ENCODE measurements at regions not wholly inside any gene's neighbourhood (a gene's known extent, or its start where the extent isn't known, plus 50 kb on each side); places are given as distances from the start of the nearest gene placed in this dataset.

DNA sequence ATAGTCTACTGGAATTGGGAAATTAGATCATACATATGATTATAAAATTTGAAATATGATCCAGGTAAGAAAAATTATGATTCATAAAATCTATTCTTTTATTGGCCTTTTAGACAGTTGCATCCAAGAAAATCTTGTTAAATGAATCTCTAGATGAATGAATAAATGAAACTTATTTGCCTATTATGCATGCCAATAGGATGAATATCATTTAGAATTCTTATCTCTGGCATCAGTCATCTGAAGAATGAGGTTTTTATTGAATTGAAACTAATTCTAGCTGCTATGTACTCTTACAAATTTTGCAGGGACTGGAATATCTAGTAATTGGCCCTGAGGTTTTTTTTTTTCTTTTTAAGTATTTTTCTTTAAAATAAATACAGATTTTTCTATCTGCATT lies 475.5 kb downstream of the NAV3 start:
- Histone ChIP-seq H3K27ac (no peak overlapping the region), H3K9me3 (ENCODE audit: control insufficient read depth, low read length) (no peaks in the 10 kb centered on the region), H3K4me1 (no peaks in the 10 kb centered on the region), H3K36me3 (ENCODE audit: control insufficient read depth, insufficient read depth, low read length) (no peaks in the 10 kb centered on the region), H3K79me2 (no peaks in the 10 kb centered on the region), H3K9ac (no peak overlapping the region), H3K4me2 (ENCODE audit: low read length) (no peak overlapping the region), H3K27me3 (ENCODE audit: control insufficient read depth, insufficient read depth, low read length) (no peaks in the 10 kb centered on the region), H2AFZ (no peak overlapping the region), H3K4me3 (ENCODE audit: low read depth, low read length) (no peak overlapping the region)
- TF ChIP-seq, protein P1, sequence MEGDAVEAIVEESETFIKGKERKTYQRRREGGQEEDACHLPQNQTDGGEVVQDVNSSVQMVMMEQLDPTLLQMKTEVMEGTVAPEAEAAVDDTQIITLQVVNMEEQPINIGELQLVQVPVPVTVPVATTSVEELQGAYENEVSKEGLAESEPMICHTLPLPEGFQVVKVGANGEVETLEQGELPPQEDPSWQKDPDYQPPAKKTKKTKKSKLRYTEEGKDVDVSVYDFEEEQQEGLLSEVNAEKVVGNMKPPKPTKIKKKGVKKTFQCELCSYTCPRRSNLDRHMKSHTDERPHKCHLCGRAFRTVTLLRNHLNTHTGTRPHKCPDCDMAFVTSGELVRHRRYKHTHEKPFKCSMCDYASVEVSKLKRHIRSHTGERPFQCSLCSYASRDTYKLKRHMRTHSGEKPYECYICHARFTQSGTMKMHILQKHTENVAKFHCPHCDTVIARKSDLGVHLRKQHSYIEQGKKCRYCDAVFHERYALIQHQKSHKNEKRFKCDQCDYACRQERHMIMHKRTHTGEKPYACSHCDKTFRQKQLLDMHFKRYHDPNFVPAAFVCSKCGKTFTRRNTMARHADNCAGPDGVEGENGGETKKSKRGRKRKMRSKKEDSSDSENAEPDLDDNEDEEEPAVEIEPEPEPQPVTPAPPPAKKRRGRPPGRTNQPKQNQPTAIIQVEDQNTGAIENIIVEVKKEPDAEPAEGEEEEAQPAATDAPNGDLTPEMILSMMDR (IDR thresholded peaks at IDR 0.05) = no peak

DNA sequence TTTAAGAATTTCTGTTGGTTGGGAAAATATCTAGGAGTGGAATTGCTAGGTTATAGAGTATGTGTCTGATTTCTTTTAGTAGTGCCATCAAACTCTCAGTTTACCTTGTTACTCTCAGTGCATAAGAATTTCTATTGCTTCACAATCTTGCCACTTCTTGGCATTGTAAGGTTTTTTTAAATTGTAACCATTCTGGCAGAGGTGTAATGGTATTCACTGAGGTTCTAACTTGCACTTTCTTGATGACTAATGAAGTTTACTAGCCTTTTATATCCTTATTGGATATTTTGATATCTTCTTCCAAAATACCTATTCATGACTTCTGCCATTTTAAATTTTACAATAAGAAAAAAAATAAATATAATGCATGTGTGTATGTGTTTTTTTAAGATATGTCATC lies 478.0 kb downstream of the NAV3 start:
- TF ChIP-seq, protein P1 (IDR thresholded peaks at IDR 0.05) = no peak

DNA sequence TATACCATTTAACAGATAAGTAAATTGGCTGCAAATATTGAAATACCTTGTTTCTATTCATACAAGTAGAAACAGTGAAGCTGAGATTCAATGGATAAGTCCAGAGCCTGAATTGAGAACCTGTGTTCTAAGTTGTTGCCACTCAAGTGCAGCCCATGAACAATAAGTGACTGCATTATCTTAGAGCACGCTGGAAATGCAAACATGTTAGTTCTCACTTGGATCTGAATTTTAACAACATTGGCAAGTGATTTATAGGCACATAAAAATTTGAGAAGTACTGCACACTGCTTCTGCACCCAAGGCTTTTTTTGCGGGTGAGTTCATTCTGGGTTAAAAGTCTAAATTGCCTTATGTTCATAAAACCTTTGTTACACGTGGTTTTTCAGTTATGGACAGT lies 484.3 kb downstream of the NAV3 start:
- TF ChIP-seq, protein P1 (IDR thresholded peaks at IDR 0.05) = no peak
- H3K27ac ChIP-seq = no peak overlapping the region
- H3K9ac ChIP-seq = no peak overlapping the region
- no peaks in the 10 kb centered on the region for H3K27me3 ChIP-seq (ENCODE audit: control insufficient read depth, insufficient read depth, low read length)
- H3K9me3 ChIP-seq (ENCODE audit: control insufficient read depth, low read length) = no peaks in the 10 kb centered on the region
- no peak overlapping the region for H3K4me2 ChIP-seq (ENCODE audit: low read length)
- H3K79me2 ChIP-seq = no peaks in the 10 kb centered on the region
- no peaks in the 10 kb centered on the region for H3K4me1 ChIP-seq
- H3K4me3 ChIP-seq (ENCODE audit: low read depth, low read length) = no peak overlapping the region
- H3K36me3 ChIP-seq (ENCODE audit: control insufficient read depth, insufficient read depth, low read length) = no peaks in the 10 kb centered on the region
- no peak overlapping the region for H2AFZ ChIP-seq

More for the DNA sequence above, 478.0 kb downstream of the NAV3 start:
- Histone ChIP-seq H3K27ac (no peak overlapping the region), H3K4me2 (ENCODE audit: low read length) (no peak overlapping the region), H3K9me3 (ENCODE audit: control insufficient read depth, low read length) (no peaks in the 10 kb centered on the region), H3K79me2 (no peaks in the 10 kb centered on the region), H3K36me3 (ENCODE audit: control insufficient read depth, insufficient read depth, low read length) (no peaks in the 10 kb centered on the region), H2AFZ (no peak overlapping the region), H3K27me3 (ENCODE audit: control insufficient read depth, insufficient read depth, low read length) (no peaks in the 10 kb centered on the region), H3K9ac (no peak overlapping the region), H3K4me1 (no peaks in the 10 kb centered on the region), H3K4me3 (ENCODE audit: low read depth, low read length) (no peak overlapping the region)

DNA sequence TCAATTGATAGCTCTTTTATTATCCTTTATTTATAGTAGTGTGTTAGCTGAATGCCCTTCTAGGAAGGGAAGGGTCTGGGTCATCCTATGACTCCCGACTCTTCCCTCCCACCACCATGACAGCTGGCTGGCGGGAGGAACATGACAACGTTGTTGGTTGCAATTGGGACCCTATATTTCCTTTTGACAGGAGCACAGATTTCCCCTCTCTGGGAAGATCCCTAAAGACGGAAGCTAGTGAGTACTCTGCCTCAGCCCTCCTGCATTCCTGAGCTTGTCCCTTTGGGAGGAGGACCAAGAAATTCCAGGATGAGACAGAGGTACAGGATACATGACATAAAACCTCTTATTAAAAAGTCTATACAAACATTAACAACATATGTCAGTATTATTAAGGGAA lies 485.4 kb downstream of the NAV3 start:
- H3K4me1 ChIP-seq = no peaks in the 10 kb centered on the region
- H3K79me2 ChIP-seq = no peaks in the 10 kb centered on the region
- H3K27ac ChIP-seq = no peak overlapping the region
- no peak overlapping the region for H3K9ac ChIP-seq
- H3K4me3 ChIP-seq (ENCODE audit: low read depth, low read length) = no peak overlapping the region
- no peaks in the 10 kb centered on the region for H3K36me3 ChIP-seq (ENCODE audit: control insufficient read depth, insufficient read depth, low read length)
- no peak overlapping the region for H3K4me2 ChIP-seq (ENCODE audit: low read length)
- no peaks in the 10 kb centered on the region for H3K9me3 ChIP-seq (ENCODE audit: control insufficient read depth, low read length)
- no peaks in the 10 kb centered on the region for H3K27me3 ChIP-seq (ENCODE audit: control insufficient read depth, insufficient read depth, low read length)
- TF ChIP-seq, protein P1 (IDR thresholded peaks at IDR 0.05) = no peak
- H2AFZ ChIP-seq = no peak overlapping the region

DNA sequence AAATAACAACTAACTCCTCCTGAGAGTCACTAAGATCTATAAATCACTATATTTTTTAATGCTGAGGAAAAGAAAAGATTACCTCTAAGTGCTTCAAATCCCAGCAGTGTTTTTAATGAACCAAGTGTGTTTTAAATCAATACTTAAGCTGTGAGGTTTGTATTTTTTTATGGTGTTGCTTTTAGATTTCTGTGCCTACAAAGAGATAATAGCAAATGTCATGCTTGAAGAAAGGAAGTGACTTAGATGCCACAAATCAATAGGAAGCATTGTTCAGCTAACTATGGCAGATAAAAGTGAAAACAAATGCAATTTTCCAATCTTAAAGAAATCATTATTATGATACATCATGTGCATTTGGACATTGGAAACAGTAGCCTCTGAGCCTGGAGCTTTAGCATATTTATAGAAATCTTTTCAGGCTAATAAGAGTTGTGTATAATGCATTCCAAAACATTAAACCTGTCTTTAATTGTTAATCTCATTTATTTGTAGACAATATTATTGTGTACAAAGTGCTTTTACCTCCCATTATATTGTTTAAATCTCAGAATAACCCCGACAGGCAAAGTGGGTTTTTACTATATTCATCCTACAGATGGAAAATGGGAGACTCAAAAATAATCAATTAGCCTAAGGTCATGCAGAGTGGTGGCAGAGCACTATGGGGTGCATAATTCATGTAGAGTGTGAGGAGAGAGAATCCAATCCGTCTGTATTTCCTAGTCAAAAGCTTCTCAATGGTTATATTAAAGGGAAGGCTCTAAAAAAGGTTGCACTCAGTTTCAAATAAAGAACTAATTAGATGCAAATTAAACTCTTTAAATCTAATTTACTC lies 486.2 kb downstream of the NAV3 start:
- Histone ChIP-seq H3K79me2 (no peaks in the 10 kb centered on the region), H3K27me3 (ENCODE audit: control insufficient read depth, insufficient read depth, low read length) (no peaks in the 10 kb centered on the region), H2AFZ (no peak overlapping the region), H3K36me3 (ENCODE audit: control insufficient read depth, insufficient read depth, low read length) (no peaks in the 10 kb centered on the region), H3K27ac (no peak overlapping the region), H3K4me3 (ENCODE audit: low read depth, low read length) (no peak overlapping the region), H3K4me1 (no peaks in the 10 kb centered on the region), H3K4me2 (ENCODE audit: low read length) (no peak overlapping the region), H3K9ac (no peak overlapping the region), H3K9me3 (ENCODE audit: control insufficient read depth, low read length) (no peaks in the 10 kb centered on the region)
- TF ChIP-seq, protein P1 (IDR thresholded peaks at IDR 0.05) = no peak

Measured in parathyroid adenoma (tissue), 2 donors.